ENCODE measurements at regions not wholly inside any gene's neighbourhood (a gene's known extent, or its start where the extent isn't known, plus 50 kb on each side); places are given as distances from the start of the nearest gene placed in this dataset.
"Not testable (repeated sequence)": the region's sequence is repeated elsewhere in the genome, so short reads cannot be mapped to it uniquely, and the experiment has no call there.

GRCh38 chr5:99733146-99733545 is 802.0 kb upstream of the FAM174A start:
- not testable (repeated sequence) for H3K36me3 ChIP-seq (ENCODE audit: control insufficient read depth in 2 of 2, insufficient read depth in 2 of 2, low read length in 1 of 2); H3K9me3 ChIP-seq (ENCODE audit: control insufficient read depth in 2 of 2, insufficient read depth in 1 of 2, low read length in 1 of 2); DNase-seq (ENCODE audit: low read depth in 6 of 9, low spot score in 9 of 9); H3K27ac ChIP-seq (ENCODE audit: low read depth in 1 of 2, low read length in 1 of 2); H3K4me3 ChIP-seq (ENCODE audit: low read length in 2 of 2); H3K4me1 ChIP-seq (ENCODE audit: control insufficient read depth in 2 of 2, insufficient read depth in 2 of 2, low read length in 2 of 2); H3K27me3 ChIP-seq (ENCODE audit: control insufficient read depth in 2 of 2, insufficient read depth in 1 of 2, low read length in 1 of 2)
- 100% methylated on average over 1 of the region's 1 CpG for WGBS

- not testable (repeated sequence) for H3K9me3 ChIP-seq (ENCODE audit: control insufficient read depth in 2 of 2, insufficient read depth in 1 of 2, low read length in 1 of 2); H3K36me3 ChIP-seq (ENCODE audit: control insufficient read depth in 2 of 2, insufficient read depth in 2 of 2, low read length in 1 of 2); DNase-seq (ENCODE audit: low read depth in 6 of 9, low spot score in 9 of 9); H3K27ac ChIP-seq (ENCODE audit: low read depth in 1 of 2, low read length in 1 of 2); H3K4me3 ChIP-seq (ENCODE audit: low read length in 2 of 2); H3K4me1 ChIP-seq (ENCODE audit: control insufficient read depth in 2 of 2, insufficient read depth in 2 of 2, low read length in 2 of 2); H3K27me3 ChIP-seq (ENCODE audit: control insufficient read depth in 2 of 2, insufficient read depth in 1 of 2, low read length in 1 of 2)
- 86% methylated on average over 4 of the region's 4 CpGs for WGBS
These were observed 801.8 kb upstream of the CHD1 start for GRCh38 chr5:99730653-99731052.

GRCh38 chr5:99724732-99725290 is 796.0 kb upstream of the CHD1 start:
- H3K9me3 ChIP-seq (ENCODE audit: control insufficient read depth in 2 of 2, insufficient read depth in 1 of 2, low read length in 1 of 2), result no peaks in the 10 kb centered on the region
- H3K4me3 ChIP-seq (ENCODE audit: low read length in 2 of 2), result no peak overlapping the region
- H3K36me3 ChIP-seq (ENCODE audit: control insufficient read depth in 2 of 2, insufficient read depth in 2 of 2, low read length in 1 of 2), result no peaks in the 10 kb centered on the region
- WGBS, result 64% methylated on average over 2 of the region's 2 CpGs
- no peaks in the 10 kb centered on the region for H3K4me1 ChIP-seq (ENCODE audit: control insufficient read depth in 2 of 2, insufficient read depth in 2 of 2, low read length in 2 of 2)
- H3K27me3 ChIP-seq (ENCODE audit: control insufficient read depth in 2 of 2, insufficient read depth in 1 of 2, low read length in 1 of 2), result no peaks in the 10 kb centered on the region
- no peak overlapping the region for H3K27ac ChIP-seq (ENCODE audit: low read depth in 1 of 2, low read length in 1 of 2)
- DNase-seq (ENCODE audit: low read depth in 6 of 9, low spot score in 9 of 9), result no peak

GRCh38 chr5:99721506-99721905 is 792.7 kb upstream of the CHD1 start:
- Histone ChIP-seq H3K4me1 (ENCODE audit: control insufficient read depth in 2 of 2, insufficient read depth in 2 of 2, low read length in 2 of 2) (no peaks in the 10 kb centered on the region), H3K9me3 (ENCODE audit: control insufficient read depth in 2 of 2, insufficient read depth in 1 of 2, low read length in 1 of 2) (no peaks in the 10 kb centered on the region), H3K36me3 (ENCODE audit: control insufficient read depth in 2 of 2, insufficient read depth in 2 of 2, low read length in 1 of 2) (no peaks in the 10 kb centered on the region), H3K27ac (ENCODE audit: low read depth in 1 of 2, low read length in 1 of 2) (no peak overlapping the region), H3K27me3 (ENCODE audit: control insufficient read depth in 2 of 2, insufficient read depth in 1 of 2, low read length in 1 of 2) (no peaks in the 10 kb centered on the region), H3K4me3 (ENCODE audit: low read length in 2 of 2) (no peak overlapping the region)
- no peak for DNase-seq (ENCODE audit: low read depth in 6 of 9, low spot score in 9 of 9)

- no peaks in the 10 kb centered on the region for H3K27me3 ChIP-seq (ENCODE audit: control insufficient read depth in 2 of 2, insufficient read depth in 1 of 2, low read length in 1 of 2)
- H3K9me3 ChIP-seq (ENCODE audit: control insufficient read depth in 2 of 2, insufficient read depth in 1 of 2, low read length in 1 of 2), result peaks cover 0 to 3% of the 10 kb centered on the region in 2 donors
- H3K4me1 ChIP-seq (ENCODE audit: control insufficient read depth in 2 of 2, insufficient read depth in 2 of 2, low read length in 2 of 2), result no peaks in the 10 kb centered on the region
- DNase-seq (ENCODE audit: low read depth in 6 of 9, low spot score in 9 of 9), result no peak
- no peak overlapping the region for H3K27ac ChIP-seq (ENCODE audit: low read depth in 1 of 2, low read length in 1 of 2)
- 91% methylated on average over 3 of the region's 3 CpGs for WGBS
- no peak overlapping the region for H3K4me3 ChIP-seq (ENCODE audit: low read length in 2 of 2)
- no peaks in the 10 kb centered on the region for H3K36me3 ChIP-seq (ENCODE audit: control insufficient read depth in 2 of 2, insufficient read depth in 2 of 2, low read length in 1 of 2)
These were observed 787.1 kb upstream of the CHD1 start for GRCh38 chr5:99715921-99716320.

GRCh38 chr5:99706160-99706559 is 777.4 kb upstream of the CHD1 start:
- H3K4me3 ChIP-seq (ENCODE audit: low read length in 2 of 2), result no peak overlapping the region
- H3K4me1 ChIP-seq (ENCODE audit: control insufficient read depth in 2 of 2, insufficient read depth in 2 of 2, low read length in 2 of 2), result no peaks in the 10 kb centered on the region
- no peaks in the 10 kb centered on the region for H3K27me3 ChIP-seq (ENCODE audit: control insufficient read depth in 2 of 2, insufficient read depth in 1 of 2, low read length in 1 of 2)
- H3K36me3 ChIP-seq (ENCODE audit: control insufficient read depth in 2 of 2, insufficient read depth in 2 of 2, low read length in 1 of 2), result no peaks in the 10 kb centered on the region
- no peak overlapping the region for H3K27ac ChIP-seq (ENCODE audit: low read depth in 1 of 2, low read length in 1 of 2)
- no peak for DNase-seq (ENCODE audit: low read depth in 6 of 9, low spot score in 9 of 9)
- 94% methylated on average over 8 of the region's 8 CpGs for WGBS
- H3K9me3 ChIP-seq (ENCODE audit: control insufficient read depth in 2 of 2, insufficient read depth in 1 of 2, low read length in 1 of 2), result no peaks in the 10 kb centered on the region

GRCh38 chr5:99702565-99702964 is 773.8 kb upstream of the CHD1 start:
- Histone ChIP-seq H3K27ac (ENCODE audit: low read depth in 1 of 2, low read length in 1 of 2) (no peak overlapping the region), H3K27me3 (ENCODE audit: control insufficient read depth in 2 of 2, insufficient read depth in 1 of 2, low read length in 1 of 2) (no peaks in the 10 kb centered on the region), H3K36me3 (ENCODE audit: control insufficient read depth in 2 of 2, insufficient read depth in 2 of 2, low read length in 1 of 2) (no peaks in the 10 kb centered on the region), H3K4me1 (ENCODE audit: control insufficient read depth in 2 of 2, insufficient read depth in 2 of 2, low read length in 2 of 2) (no peaks in the 10 kb centered on the region), H3K4me3 (ENCODE audit: low read length in 2 of 2) (no peak overlapping the region), H3K9me3 (ENCODE audit: control insufficient read depth in 2 of 2, insufficient read depth in 1 of 2, low read length in 1 of 2) (no peaks in the 10 kb centered on the region)
- DNase-seq (ENCODE audit: low read depth in 6 of 9, low spot score in 9 of 9), result no peak
- 94% methylated on average over 5 of the region's 5 CpGs for WGBS

GRCh38 chr5:99694884-99695283 is 766.1 kb upstream of the CHD1 start:
- no peak for DNase-seq (ENCODE audit: low read depth in 6 of 9, low spot score in 9 of 9)
- Histone ChIP-seq H3K9me3 (ENCODE audit: control insufficient read depth in 2 of 2, insufficient read depth in 1 of 2, low read length in 1 of 2) (no peaks in the 10 kb centered on the region), H3K4me1 (ENCODE audit: control insufficient read depth in 2 of 2, insufficient read depth in 2 of 2, low read length in 2 of 2) (no peaks in the 10 kb centered on the region), H3K36me3 (ENCODE audit: control insufficient read depth in 2 of 2, insufficient read depth in 2 of 2, low read length in 1 of 2) (no peaks in the 10 kb centered on the region), H3K27me3 (ENCODE audit: control insufficient read depth in 2 of 2, insufficient read depth in 1 of 2, low read length in 1 of 2) (no peaks in the 10 kb centered on the region), H3K4me3 (ENCODE audit: low read length in 2 of 2) (no peak overlapping the region), H3K27ac (ENCODE audit: low read depth in 1 of 2, low read length in 1 of 2) (no peak overlapping the region)
- WGBS, result 93% methylated on average over 10 of the region's 10 CpGs

- 85% methylated on average over 7 of the region's 7 CpGs for WGBS
- Histone ChIP-seq H3K36me3 (ENCODE audit: control insufficient read depth in 2 of 2, insufficient read depth in 2 of 2, low read length in 1 of 2) (no peaks in the 10 kb centered on the region), H3K4me3 (ENCODE audit: low read length in 2 of 2) (no peak overlapping the region), H3K27ac (ENCODE audit: low read depth in 1 of 2, low read length in 1 of 2) (no peak overlapping the region), H3K4me1 (ENCODE audit: control insufficient read depth in 2 of 2, insufficient read depth in 2 of 2, low read length in 2 of 2) (no peaks in the 10 kb centered on the region), H3K27me3 (ENCODE audit: control insufficient read depth in 2 of 2, insufficient read depth in 1 of 2, low read length in 1 of 2) (no peaks in the 10 kb centered on the region), H3K9me3 (ENCODE audit: control insufficient read depth in 2 of 2, insufficient read depth in 1 of 2, low read length in 1 of 2) (no peaks in the 10 kb centered on the region)
- no peak for DNase-seq (ENCODE audit: low read depth in 6 of 9, low spot score in 9 of 9)
These were observed 757.7 kb upstream of the CHD1 start for GRCh38 chr5:99686538-99686937.

- 81% methylated on average over 6 of the region's 6 CpGs for WGBS
- no peak for DNase-seq (ENCODE audit: low read depth in 6 of 9, low spot score in 9 of 9)
- Histone ChIP-seq H3K27me3 (ENCODE audit: control insufficient read depth in 2 of 2, insufficient read depth in 1 of 2, low read length in 1 of 2) (no peaks in the 10 kb centered on the region), H3K9me3 (ENCODE audit: control insufficient read depth in 2 of 2, insufficient read depth in 1 of 2, low read length in 1 of 2) (no peaks in the 10 kb centered on the region), H3K4me3 (ENCODE audit: low read length in 2 of 2) (no peak overlapping the region), H3K4me1 (ENCODE audit: control insufficient read depth in 2 of 2, insufficient read depth in 2 of 2, low read length in 2 of 2) (no peaks in the 10 kb centered on the region), H3K36me3 (ENCODE audit: control insufficient read depth in 2 of 2, insufficient read depth in 2 of 2, low read length in 1 of 2) (no peaks in the 10 kb centered on the region), H3K27ac (ENCODE audit: low read depth in 1 of 2, low read length in 1 of 2) (no peak overlapping the region)
These were observed 747.2 kb upstream of the CHD1 start for GRCh38 chr5:99675974-99676373.

Measured in thymus (tissue), 11 donors.